HG02798 (cell line): ENCODE measurements at regions not wholly inside any gene's neighbourhood (a gene's known extent, or its start where the extent isn't known, plus 50 kb on each side); places are given as distances from the start of the nearest gene placed in this dataset.

Source experiments
- ATAC-seq: cut with Tn5 transposase; IDR thresholded peaks from one replicate; pipeline ENCODE4 v1.9.1; 2021; ENCODE audit warnings: mild to moderate bottlenecking; ENCODE audit not compliant: unreplicated experiment, poor library complexity

- ATAC-seq: no peak
Measured at GRCh38 chrX:124507246-124507645, 160.9 kb downstream of the SH2D1A start.

GRCh38 chrX:124518885-124519284, 172.5 kb downstream of the SH2D1A start:
- ATAC-seq: no peak

DNA sequence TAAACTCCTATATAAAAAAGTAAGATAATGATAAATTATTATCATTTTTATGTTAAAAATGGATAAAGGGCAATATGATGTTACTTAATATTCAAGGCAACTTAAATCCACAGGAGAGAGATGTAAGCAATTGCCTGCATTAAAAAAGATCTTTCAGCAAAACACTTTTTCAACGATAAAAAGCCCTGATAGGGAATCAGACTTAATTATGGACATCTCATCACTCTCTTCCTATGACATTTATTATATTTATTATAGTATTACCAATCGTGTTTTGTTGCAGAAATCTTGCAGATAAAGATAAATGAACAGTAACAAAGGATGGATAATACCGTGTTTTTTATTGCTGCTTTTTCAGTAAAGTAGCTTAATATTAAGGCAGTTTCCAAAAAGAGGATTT, 178.5 kb downstream of the SH2D1A start:
- no peak for ATAC-seq

GRCh38 chrX:124529786-124530185, 183.4 kb downstream of the SH2D1A start:
- no peak for ATAC-seq

DNA sequence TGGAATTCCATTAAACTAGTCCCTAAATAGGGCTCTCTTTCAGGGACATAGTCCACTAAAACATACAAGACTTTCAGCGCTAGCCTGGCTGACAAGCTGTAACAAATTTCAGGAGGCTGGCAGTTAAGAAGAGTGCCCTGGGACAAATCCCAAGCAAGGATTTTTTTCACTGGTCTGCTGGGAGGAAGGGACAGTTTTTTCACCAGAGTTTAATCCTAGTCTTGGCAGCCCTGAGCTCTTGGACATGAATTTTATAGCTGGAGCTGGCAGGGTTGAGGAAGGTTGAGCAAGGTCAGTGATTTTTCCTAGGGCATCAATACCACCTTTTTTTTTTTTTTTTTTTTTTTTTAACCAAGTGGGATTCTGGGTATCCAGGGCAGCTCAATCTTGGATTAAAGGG, 184.4 kb downstream of the SH2D1A start:
- no peak for ATAC-seq

DNA sequence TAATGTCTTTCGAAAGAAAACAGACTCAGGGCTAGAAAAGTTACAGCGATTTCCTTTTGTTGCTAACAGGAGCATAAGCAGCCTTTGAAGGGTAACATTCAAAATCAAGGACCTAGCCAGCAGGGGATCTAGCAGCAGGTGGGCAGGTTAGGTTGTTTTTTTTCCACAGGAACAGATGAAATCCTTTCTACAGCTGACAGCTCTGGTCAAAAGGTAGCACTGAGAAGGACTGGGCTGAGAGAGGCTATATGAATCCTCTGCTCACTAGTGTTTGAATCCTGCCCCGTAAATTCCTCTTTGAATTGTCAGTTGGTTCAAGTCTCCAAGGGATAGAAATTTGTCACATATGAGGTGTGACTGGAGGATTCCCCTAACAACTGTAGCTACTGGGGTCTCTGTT, 188.2 kb downstream of the SH2D1A start:
- ATAC-seq: no peak

- no peak for ATAC-seq
Measured at GRCh38 chrX:124540474-124540873, 194.1 kb downstream of the SH2D1A start.

GRCh38 chrX:124548571-124548970, 202.2 kb downstream of the SH2D1A start:
- ATAC-seq: no peak

GRCh38 chrX:124555036-124555595, 208.8 kb downstream of the SH2D1A start:
- no peak for ATAC-seq

DNA sequence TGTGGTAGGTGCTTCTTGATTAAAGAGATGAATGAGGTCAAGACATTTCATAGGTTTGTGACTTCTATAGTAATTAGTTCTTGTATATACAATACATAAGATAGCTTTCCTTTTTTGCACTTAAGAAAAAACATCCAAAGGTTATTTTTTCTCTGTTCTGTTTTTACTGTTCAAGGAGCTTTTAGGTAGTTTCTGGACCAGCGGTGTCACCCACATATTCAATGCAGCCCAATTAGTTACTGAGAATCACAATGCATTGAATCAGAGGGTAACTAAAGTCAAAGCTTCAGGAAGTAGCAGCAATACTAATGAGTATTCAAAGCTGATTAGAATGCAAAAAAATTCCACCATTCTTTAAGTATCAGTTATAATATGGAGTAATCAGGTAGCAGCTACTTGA, 211.6 kb downstream of the SH2D1A start:
- ATAC-seq: no peak

GRCh38 chrX:124573468-124573867, 227.1 kb downstream of the SH2D1A start:
- ATAC-seq: no peak

DNA sequence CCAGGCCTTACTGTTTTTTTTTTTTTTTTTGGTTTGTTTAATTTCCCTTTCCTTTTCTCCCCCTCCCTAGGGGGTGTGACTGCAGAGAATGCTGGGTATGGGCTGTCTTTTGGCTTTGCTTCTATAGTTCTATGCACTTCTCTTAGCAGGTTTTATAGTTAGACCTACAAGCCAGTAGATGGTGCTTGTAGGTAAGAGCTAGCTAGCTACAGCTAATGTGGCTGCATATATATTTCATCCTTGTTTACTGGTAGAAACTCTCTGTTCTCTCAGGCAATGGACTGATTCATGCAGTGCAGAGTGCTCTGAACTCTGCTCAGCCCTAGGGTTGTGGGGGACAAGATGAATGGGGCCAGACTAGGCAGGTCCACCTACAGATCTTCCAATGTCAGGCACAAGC, 246.4 kb downstream of the SH2D1A start:
- ATAC-seq: no peak

GRCh38 chrX:124594017-124594651, 247.8 kb downstream of the SH2D1A start:
- no peak for ATAC-seq

GRCh38 chrX:124605511-124605910, 259.1 kb downstream of the SH2D1A start:
- no peak for ATAC-seq

GRCh38 chrX:124606724-124607123, 260.4 kb downstream of the SH2D1A start:
- ATAC-seq: no peak

DNA sequence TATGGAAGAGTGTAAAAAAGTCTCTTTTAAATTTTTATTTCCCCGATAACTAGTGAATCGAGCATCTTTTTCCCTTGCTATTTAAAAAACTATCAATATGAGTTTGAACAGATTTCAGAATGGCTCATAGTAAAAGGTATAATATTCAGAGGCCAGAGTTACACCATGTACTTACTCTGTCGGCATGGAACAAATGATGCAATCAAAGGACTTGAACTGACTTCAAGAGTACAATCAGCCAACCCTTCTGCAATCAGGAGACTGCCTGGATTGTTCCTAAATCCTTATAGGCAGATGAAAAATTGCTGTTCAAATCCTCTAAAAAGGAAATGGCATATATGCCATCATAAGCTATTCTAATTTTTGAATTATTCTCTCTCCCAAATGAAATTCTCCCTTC, 273.3 kb downstream of the SH2D1A start:
- ATAC-seq: no peak

GRCh38 chrX:124634363-124634762, 288.0 kb downstream of the SH2D1A start:
- no peak for ATAC-seq

DNA sequence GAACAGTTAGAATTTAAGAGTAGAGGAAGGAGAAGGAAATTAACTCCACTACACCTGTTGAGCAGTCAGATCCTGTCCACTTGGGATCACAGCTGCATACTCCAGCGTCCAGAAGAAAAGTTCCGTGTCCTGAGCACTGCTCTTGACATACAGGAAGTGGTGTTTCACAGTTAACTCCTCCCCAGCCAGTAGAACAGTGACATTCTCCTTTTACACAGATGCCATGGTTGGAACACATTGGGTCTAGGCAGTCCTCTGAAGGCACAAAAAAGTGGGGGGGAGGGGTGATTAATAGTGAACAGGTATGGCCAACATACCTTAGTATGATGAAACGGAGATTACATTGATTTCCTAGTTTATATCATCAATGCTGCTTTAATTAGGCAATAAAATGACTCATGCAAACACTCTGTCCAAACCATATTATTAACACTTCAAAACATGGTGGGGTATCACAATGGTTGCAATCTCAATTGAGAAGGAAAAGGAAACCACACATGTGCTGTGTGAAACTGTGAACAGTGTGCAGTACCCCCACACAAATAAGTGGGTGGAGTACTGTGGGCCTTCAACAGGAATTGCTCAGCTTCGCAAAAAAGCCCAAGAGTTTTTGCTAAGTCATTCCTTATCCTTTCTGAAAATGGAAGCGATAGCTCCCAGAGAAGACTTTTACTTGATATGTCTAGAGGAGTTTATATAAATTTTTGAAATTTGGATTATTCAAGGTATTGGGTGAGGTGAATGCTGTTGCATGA, 295.6 kb downstream of the SH2D1A start:
- ATAC-seq: no peak

GRCh38 chrX:124646403-124646802, 300.0 kb downstream of the SH2D1A start:
- no peak for ATAC-seq

DNA sequence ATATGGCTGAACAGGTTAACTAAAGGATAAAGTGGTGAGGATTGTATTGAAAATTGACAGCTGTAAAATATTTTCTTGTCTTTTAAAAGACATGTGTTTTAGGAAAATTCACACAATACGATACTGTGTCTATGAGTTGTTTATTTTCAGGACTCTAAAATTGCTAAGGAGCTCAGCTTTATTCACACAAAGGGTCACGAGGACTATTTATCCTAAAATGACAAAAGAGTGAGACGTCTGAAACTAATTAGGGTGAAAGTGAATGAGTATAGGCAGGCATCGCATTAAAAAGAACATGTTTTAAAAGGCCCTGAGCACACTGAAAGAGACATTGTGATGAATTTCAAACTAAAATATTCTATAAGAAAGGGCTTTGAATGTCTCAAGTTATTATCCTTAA, 304.7 kb downstream of the SH2D1A start:
- ATAC-seq: no peak

GRCh38 chrX:124665621-124666400, 319.4 kb downstream of the SH2D1A start:
- no peak for ATAC-seq
